OCI-LY1 (cell line): ENCODE measurements at regions not wholly inside any gene's neighbourhood (a gene's known extent, or its start where the extent isn't known, plus 50 kb on each side); places are given as distances from the start of the nearest gene placed in this dataset.
"Not testable (repeated sequence)": the region's sequence is repeated elsewhere in the genome, so short reads cannot be mapped to it uniquely, and the experiment has no call there.

Experiments
- H2AFZ ChIP-seq: fragments of 200-600 bp; sonication (generic), shearing (Covaris generic); 2 replicates; pipeline ENCODE4 v1.6.0; 2014; ENCODE audit warnings: antibody characterized with exemption, mild to moderate bottlenecking, low read length
- H3F3A ChIP-seq: fragments of 200-600 bp; sonication (generic), shearing (Covaris generic); 2 replicates; pipeline ENCODE4 v1.6.0; 2014; ENCODE audit warnings: mild to moderate bottlenecking, antibody characterized with exemption, low read length, moderate library complexity; ENCODE audit not compliant: insufficient read depth
- H3K27ac ChIP-seq: fragments of 200-600 bp; sonication (generic); 2 replicates; pipeline ENCODE4 v1.5.1; 2014; ENCODE audit warnings: low read length, mixed run types, mild to moderate bottlenecking, low read depth; ENCODE audit not compliant: poor library complexity, severe bottlenecking
- H3K27me3 ChIP-seq: fragments of 200-600 bp; sonication (generic); 2 replicates; pipeline ENCODE4 v1.6.0; 2014; ENCODE audit warnings: antibody characterized with exemption, mild to moderate bottlenecking, low read length, moderate library complexity; ENCODE audit not compliant: insufficient read depth
- H3K36me3 ChIP-seq: fragments of 200-600 bp; sonication (generic); 2 replicates; pipeline ENCODE4 v1.6.1; 2014; ENCODE audit warnings: mild to moderate bottlenecking, antibody characterized with exemption, low read length, moderate library complexity, mixed read lengths; ENCODE audit not compliant: insufficient read depth
- H3K4me1 ChIP-seq: fragments of 200-600 bp; sonication (generic); 2 replicates; pipeline ENCODE4 v1.5.1; 2014; ENCODE audit warnings: mild to moderate bottlenecking, low read length, moderate library complexity; ENCODE audit not compliant: insufficient read depth, severe bottlenecking
- H3K4me2 ChIP-seq: fragments of 200-600 bp; sonication (generic), shearing (Covaris generic); 2 replicates; pipeline ENCODE4 v1.6.1; 2014; ENCODE audit warnings: low read length
- H3K4me3 ChIP-seq: fragments of 200-600 bp; sonication (generic); 2 replicates; pipeline ENCODE4 v1.5.1; 2014; ENCODE audit warnings: low read length, low read depth, mild to moderate bottlenecking, mixed read lengths; ENCODE audit not compliant: poor library complexity, severe bottlenecking
- H3K79me2 ChIP-seq: fragments of 200-600 bp; shearing (Covaris generic); 2 replicates; pipeline ENCODE4 v1.6.1; 2016; ENCODE audit warnings: mixed run types, low read length, mixed read lengths; ENCODE audit not compliant: insufficient read depth
- H3K9ac ChIP-seq: fragments of 200-600 bp; sonication (generic), shearing (Covaris generic); 2 replicates; pipeline ENCODE4 v1.6.1; 2014; ENCODE audit warnings: mild to moderate bottlenecking, low read length, mixed read lengths
- H3K9me2 ChIP-seq: fragments of 200-600 bp; sonication (generic), shearing (Covaris generic); 2 replicates; pipeline ENCODE4 v1.6.1; 2014; ENCODE audit warnings: low read depth, mild to moderate bottlenecking, low read length, mixed read lengths
- H3K9me3 ChIP-seq: fragments of 200-600 bp; shearing (Covaris generic); 2 replicates; pipeline ENCODE4 v1.6.1; 2014; ENCODE audit warnings: low read length, mixed read lengths
- H4K20me1 ChIP-seq: fragments of 200-600 bp; sonication (generic), shearing (Covaris generic); 2 replicates; pipeline ENCODE4 v1.6.0; 2016; ENCODE audit warnings: mild to moderate bottlenecking, low read length; ENCODE audit not compliant: insufficient read depth
- CTCF ChIP-seq: fragments of 200-600 bp; sonication (generic), shearing (Covaris generic); IDR thresholded peaks from 2 replicates; pipeline ENCODE4 v1.5.1; 2017; ENCODE audit warnings: mild to moderate bottlenecking, antibody characterized with exemption, low read length, moderate library complexity, mixed read lengths
- EZH2 ChIP-seq: fragments of 200-600 bp; sonication (generic), shearing (Covaris generic); IDR thresholded peaks from 2 replicates; pipeline ENCODE4 v1.8.0; 2017; ENCODE audit warnings: borderline replicate concordance, mixed run types, mild to moderate bottlenecking, antibody characterized with exemption, low read length, moderate library complexity, mixed read lengths

GRCh38 chr10:118960157-118961090, 69.1 kb upstream of the NANOS1 start:
- Histone ChIP-seq H3K9me2 (no peaks in the 10 kb centered on the region), H3K4me2 (no peak overlapping the region)

GRCh38 chr10:118961436-118961835, 68.1 kb upstream of the NANOS1 start:
- Histone ChIP-seq H3K79me2 (no peaks in the 10 kb centered on the region), H3K9ac (no peak overlapping the region), H3K9me2 (no peaks in the 10 kb centered on the region), H3K4me2 (no peak overlapping the region), H3K27me3 (0 out of 2 replicates have a peak, but pooled peaks cover 12% of the 10 kb centered on the region), H4K20me1 (no peaks in the 10 kb centered on the region), H3K4me1 (peaks cover 8% of the 10 kb centered on the region), H3K36me3 (no peaks in the 10 kb centered on the region), H3K27ac (no peak overlapping the region), H3F3A (no peaks in the 10 kb centered on the region), H3K4me3 (no peak overlapping the region), H2AFZ (no peak overlapping the region), H3K9me3 (no peaks in the 10 kb centered on the region)
- TF ChIP-seq CTCF (no peak), EZH2 (no peak)

More at GRCh38 chr10:118960157-118961090, 69.1 kb upstream of the NANOS1 start:
- H3K9me3 ChIP-seq, result no peaks in the 10 kb centered on the region
- no peak overlapping the region for H3K9ac ChIP-seq
- H3K4me3 ChIP-seq, result no peak overlapping the region
- TF ChIP-seq CTCF (no peak), EZH2 (no peak)
- H3K4me1 ChIP-seq, result peaks cover 8% of the 10 kb centered on the region
- no peaks in the 10 kb centered on the region for H3K36me3 ChIP-seq
- H3F3A ChIP-seq, result no peaks in the 10 kb centered on the region
- no peak overlapping the region for H2AFZ ChIP-seq
- no peak overlapping the region for H3K27ac ChIP-seq
- H3K27me3 ChIP-seq, result 0 out of 2 replicates have a peak, but pooled peaks cover 16% of the 10 kb centered on the region
- no peaks in the 10 kb centered on the region for H4K20me1 ChIP-seq
- no peaks in the 10 kb centered on the region for H3K79me2 ChIP-seq

GRCh38 chr10:118962331-118962868, 67.1 kb upstream of the NANOS1 start:
- H3K9me2 ChIP-seq, result not testable (repeated sequence)

More at GRCh38 chr10:118962331-118962868, 67.1 kb upstream of the NANOS1 start:
- H3K4me2 ChIP-seq, H3F3A ChIP-seq, H3K4me1 ChIP-seq, H3K9me3 ChIP-seq, H3K27ac ChIP-seq, H3K36me3 ChIP-seq, H2AFZ ChIP-seq, H3K4me3 ChIP-seq, H3K9ac ChIP-seq, H4K20me1 ChIP-seq, H3K27me3 ChIP-seq, H3K79me2 ChIP-seq: not testable (repeated sequence)
